Activated naive CD8-positive, alpha-beta T cell treated with anti-CD3 and anti-CD28 coated beads, Interleukin-2, amount 10 ng/mL, durations not matched to agents 7 days and 5 days (primary cell): ENCODE measurements at regions not wholly inside any gene's neighbourhood (a gene's known extent, or its start where the extent isn't known, plus 50 kb on each side); places are given as distances from the start of the nearest gene placed in this dataset.
"Not testable (repeated sequence)": the region's sequence is repeated elsewhere in the genome, so short reads cannot be mapped to it uniquely, and the experiment has no call there.

Experiments
- ATAC-seq: fragments of 150-1000 bp; cut with Tn5 transposase; one replicate; pipeline ENCODE4 v1.10.0; 2021; ENCODE audit warnings: low read depth, moderate library complexity
- POLR2A ChIA-PET: fragments of 350-600 bp; sonication (Branson Sonifier 250); formaldehyde crosslinking; loops from one replicate; lab custom pipeline; 2021; ENCODE audit warnings: antibody characterized with exemption; lab: Charles Lee
- DNase-seq: peaks from one replicate; pipeline ENCODE4 v3.0.0; 2021
- H3K27ac Mint-ChIP-seq: one replicate; pipeline ENCODE4 v1.8.0; 2022; ENCODE audit warnings: mild to moderate bottlenecking, mixed read lengths
- H3K27me3 Mint-ChIP-seq: one replicate; pipeline ENCODE4 v1.8.0; 2022; ENCODE audit warnings: mild to moderate bottlenecking, moderate library complexity, mixed read lengths
- H3K36me3 Mint-ChIP-seq: one replicate; pipeline ENCODE4 v1.8.0; 2021; ENCODE audit warnings: mild to moderate bottlenecking, mixed read lengths
- H3K4me1 Mint-ChIP-seq: one replicate; pipeline ENCODE4 v1.8.0; 2021; ENCODE audit warnings: mixed read lengths
- H3K4me3 Mint-ChIP-seq: one replicate; pipeline ENCODE4 v1.8.0; 2022; ENCODE audit warnings: mild to moderate bottlenecking, moderate library complexity, mixed read lengths
- H3K9me3 Mint-ChIP-seq: one replicate; pipeline ENCODE4 v1.8.0; 2021; ENCODE audit warnings: mixed read lengths

DNA sequence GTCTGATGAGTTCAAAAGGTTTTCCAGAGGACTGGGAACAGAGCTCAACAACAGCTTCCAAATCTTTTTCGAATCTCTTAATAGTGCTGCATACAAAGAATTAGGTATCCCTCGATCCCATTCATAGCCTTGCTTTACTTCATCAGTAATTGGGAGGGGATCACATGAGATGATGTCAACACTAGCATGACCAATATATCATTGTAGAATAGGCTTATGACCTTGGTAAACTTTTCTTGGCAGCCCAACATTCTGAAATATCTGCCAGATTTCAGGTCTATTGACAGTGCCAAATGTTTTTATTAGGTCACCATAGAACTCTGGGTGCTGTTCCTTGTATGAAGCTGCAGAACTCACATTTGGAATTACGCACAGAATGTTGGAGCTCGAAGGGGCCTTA is 228.9 kb downstream of the FGF10 start:
- Mint-ChIP-seq H3K36me3 (no peaks in the 10 kb centered on the region), H3K9me3 (peaks cover 9% of the 10 kb centered on the region), H3K4me3 (no peak overlapping the region), H3K27me3 (no peaks in the 10 kb centered on the region), H3K4me1 (no peaks in the 10 kb centered on the region), H3K27ac (no peak overlapping the region)
- ATAC-seq (no peak), DNase-seq (no peak)
- POLR2A ChIA-PET = no interaction called here

DNA sequence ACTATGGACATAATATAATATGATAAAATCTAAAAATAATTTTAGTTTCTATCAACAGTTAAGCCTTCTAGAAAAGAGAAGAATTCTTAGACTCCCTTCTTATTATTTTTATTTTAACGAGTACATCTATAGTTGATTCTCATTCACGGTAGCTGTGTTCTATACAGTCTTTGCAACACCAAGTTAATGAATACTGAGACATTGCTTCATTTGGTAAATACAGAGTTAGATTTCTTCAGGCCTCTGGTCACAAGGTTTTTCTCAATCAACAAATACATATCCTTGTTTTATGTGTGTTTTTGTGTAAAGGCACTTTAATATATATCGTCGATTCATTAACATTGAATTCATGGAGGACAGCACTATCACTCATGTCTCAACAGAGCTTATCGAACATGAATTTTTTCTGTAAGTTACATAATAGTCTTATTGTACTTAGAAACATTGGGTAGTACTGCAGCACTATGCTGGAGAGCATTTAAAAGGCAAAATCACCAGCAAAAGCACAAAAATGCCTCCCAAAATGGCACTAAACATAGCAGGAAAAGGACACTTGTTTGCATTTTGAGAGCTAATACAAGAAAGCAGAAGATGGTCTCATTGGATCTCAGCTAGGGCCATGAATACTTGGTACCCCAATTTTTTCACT is 239.0 kb downstream of the FGF10 start:
- DNase-seq = no peak
- Mint-ChIP-seq H3K36me3 (no peaks in the 10 kb centered on the region), H3K4me3 (no peak overlapping the region), H3K27me3 (no peaks in the 10 kb centered on the region), H3K4me1 (no peaks in the 10 kb centered on the region), H3K27ac (no peak overlapping the region), H3K9me3 (peaks cover 7% of the 10 kb centered on the region)
- no peak for ATAC-seq
- POLR2A ChIA-PET = no interaction called here

DNA sequence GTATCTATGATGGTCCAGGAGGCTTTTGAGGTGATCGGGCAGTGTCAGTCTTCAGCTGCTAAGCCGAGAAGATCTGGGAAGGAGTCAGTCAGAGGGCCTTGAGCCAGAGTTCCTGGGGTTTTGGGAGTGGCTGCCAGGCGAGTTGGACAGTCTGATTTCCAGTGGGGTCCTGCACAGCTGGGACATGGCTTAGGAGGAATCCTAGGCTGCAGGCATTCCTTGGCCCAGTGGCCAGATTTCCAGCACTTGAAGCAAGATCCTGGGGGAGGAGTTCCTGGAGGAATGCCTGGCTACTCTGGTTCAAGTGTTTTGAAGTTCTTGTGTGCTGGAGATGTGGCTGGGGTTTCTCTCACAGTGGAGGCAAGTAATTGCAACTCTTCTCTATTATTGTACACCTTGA is 271.3 kb downstream of the FGF10 start:
- H3K27me3 Mint-ChIP-seq, POLR2A ChIA-PET, H3K4me1 Mint-ChIP-seq, H3K4me3 Mint-ChIP-seq, H3K27ac Mint-ChIP-seq, DNase-seq, ATAC-seq, H3K36me3 Mint-ChIP-seq, H3K9me3 Mint-ChIP-seq: not testable (repeated sequence)

DNA sequence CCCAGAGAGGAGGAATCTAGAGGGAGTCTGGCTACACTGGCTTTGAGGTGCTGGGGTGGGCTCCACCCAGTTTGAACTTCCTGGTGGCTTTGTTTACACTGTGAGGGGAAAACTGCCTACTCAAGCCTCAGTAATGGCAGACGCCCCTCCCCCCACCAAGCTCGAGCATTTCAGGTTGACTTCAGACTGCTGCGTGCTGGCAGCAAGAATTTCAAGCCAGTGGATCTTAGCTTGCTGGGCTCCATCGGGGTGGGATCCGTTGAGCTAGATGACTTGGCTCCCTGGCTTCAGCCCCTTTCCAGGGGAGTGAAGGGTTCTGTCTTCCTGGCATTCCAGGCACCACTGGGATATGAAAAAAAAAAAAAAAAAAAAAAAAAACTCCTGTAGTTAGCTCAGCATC is 281.0 kb downstream of the FGF10 start:
- H3K4me3 Mint-ChIP-seq, POLR2A ChIA-PET, H3K36me3 Mint-ChIP-seq, ATAC-seq, H3K27ac Mint-ChIP-seq, H3K4me1 Mint-ChIP-seq, H3K27me3 Mint-ChIP-seq, DNase-seq: not testable (repeated sequence)
- H3K9me3 Mint-ChIP-seq = peaks cover 16% of the 10 kb centered on the region

DNA sequence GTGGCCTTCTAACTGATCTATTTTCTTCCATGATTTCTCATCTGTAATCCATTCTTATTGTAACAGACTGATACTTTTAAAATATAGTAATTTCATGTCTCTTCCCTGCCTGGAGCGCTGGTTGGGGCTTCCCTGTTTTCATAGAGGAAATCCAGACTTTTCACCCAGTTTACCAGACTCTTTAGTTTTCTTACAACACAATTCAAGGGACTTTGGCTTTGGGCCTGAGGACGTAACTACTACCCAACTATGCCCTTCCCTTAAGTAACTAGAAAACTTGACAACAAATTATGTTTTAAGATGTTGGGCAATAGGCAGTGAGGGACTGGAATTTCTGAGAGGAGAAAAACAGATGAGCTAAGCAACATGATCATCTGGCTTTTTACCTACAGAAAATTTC is 289.6 kb downstream of the FGF10 start:
- Mint-ChIP-seq H3K4me3 (no peak overlapping the region), H3K9me3 (peaks cover 5% of the 10 kb centered on the region), H3K27me3 (no peaks in the 10 kb centered on the region), H3K4me1 (no peaks in the 10 kb centered on the region), H3K36me3 (no peaks in the 10 kb centered on the region), H3K27ac (no peak overlapping the region)
- ATAC-seq = no peak
- POLR2A ChIA-PET = no interaction called here
- no peak for DNase-seq

DNA sequence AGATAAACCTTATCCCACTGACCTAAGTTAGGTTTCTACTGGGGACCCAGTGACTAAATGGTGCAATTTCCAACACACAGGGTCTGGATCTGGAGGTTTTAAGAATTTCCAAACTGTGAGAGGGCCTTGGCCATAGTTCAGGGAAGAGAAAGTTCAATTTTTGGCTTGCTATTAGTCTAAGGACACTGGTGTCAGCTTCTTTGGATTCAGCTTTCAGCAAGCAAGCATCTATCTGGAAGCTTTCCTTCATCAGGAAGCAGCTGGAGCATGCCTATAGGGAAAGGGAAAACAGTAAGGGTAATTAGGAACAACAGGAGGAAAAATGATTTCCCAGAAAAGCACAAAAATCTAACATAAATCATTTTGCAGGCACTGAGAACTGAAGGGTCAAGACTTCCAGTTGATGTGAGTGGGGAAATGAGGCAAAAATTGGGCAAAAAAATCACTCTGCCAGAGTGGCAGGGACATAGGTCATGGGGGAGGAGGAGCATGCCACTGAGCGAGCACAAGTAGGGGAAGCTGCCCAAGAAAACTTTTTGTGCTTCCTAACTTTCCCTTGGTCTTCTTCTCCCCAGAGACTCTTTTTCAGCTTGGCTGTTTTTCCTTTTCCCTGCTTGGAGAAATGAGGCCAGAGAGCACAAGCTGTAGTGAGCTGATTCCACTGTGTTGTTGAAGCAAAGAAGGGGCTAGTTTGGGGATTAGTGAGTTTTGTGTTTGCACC is 299.6 kb downstream of the FGF10 start:
- DNase-seq = no peak
- no peak for ATAC-seq
- Mint-ChIP-seq H3K9me3 (peaks cover 3% of the 10 kb centered on the region), H3K4me3 (no peak overlapping the region), H3K27ac (no peak overlapping the region), H3K36me3 (no peaks in the 10 kb centered on the region), H3K4me1 (no peaks in the 10 kb centered on the region), H3K27me3 (no peaks in the 10 kb centered on the region)
- POLR2A ChIA-PET = no interaction called here

DNA sequence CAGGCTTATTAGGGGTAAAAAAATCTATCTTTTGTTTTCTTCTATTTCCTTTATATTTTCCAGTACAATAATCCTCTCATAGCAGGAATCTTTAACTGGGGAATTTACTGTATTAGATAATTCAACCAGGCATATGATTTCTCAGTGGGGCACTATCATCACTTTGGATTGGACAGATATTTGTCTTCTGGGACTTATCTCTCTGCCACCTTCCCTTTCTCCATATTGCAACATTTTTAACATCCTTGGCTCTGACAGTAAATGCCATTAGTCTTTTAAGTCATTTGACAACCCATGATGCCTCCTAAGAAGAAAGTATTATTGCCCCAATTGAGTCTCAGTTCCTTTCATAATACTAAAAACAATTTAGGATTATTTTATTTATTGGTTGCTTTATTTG is 304.1 kb downstream of the FGF10 start:
- H3K36me3 Mint-ChIP-seq = no peaks in the 10 kb centered on the region
- no peaks in the 10 kb centered on the region for H3K27me3 Mint-ChIP-seq
- POLR2A ChIA-PET = no interaction called here
- no peak overlapping the region for H3K4me3 Mint-ChIP-seq
- no peaks in the 10 kb centered on the region for H3K4me1 Mint-ChIP-seq
- H3K27ac Mint-ChIP-seq = no peak overlapping the region
- ATAC-seq (no peak), DNase-seq (no peak)
- H3K9me3 Mint-ChIP-seq = peaks cover 14% of the 10 kb centered on the region

DNA sequence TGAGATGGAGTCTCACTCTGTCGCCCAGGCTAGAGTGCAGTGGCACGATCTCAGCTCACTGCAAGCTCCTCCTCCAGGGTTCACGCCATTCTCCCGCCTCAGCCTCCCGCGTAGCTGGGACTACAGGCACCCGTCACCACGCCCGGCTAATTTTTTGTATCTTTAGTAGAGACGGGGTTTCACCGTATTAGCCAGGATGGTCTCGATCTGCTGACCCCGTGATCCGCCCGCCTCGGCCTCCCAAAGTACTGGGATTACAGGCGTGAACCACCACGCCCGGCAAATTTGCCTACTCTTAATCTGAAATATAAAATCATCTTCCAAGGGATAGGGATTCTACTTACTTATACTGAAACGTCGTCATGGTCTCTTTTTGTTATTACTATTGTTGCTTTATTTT is 314.7 kb downstream of the FGF10 start:
- POLR2A ChIA-PET, H3K4me1 Mint-ChIP-seq, H3K4me3 Mint-ChIP-seq, ATAC-seq, H3K27ac Mint-ChIP-seq, H3K9me3 Mint-ChIP-seq, H3K36me3 Mint-ChIP-seq, H3K27me3 Mint-ChIP-seq, DNase-seq: not testable (repeated sequence)

DNA sequence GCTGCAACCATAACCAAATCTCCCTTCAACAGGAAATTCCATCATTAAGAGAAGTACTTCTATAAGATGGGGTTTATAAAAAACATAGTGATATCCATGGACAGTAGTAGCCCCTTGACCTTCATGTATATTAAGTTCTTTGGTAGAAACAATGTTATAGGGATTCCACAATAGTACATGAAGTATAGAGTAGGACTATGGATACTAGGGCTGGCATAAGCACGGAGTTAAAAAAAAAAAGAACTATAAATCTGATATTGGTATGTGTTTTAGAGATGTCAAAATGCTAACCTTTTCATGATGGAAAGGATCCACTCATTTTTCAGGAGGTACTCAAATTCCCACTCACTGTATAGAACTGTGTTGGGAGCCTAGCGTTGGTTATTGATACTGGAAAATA is 337.6 kb downstream of the FGF10 start:
- Mint-ChIP-seq H3K27ac (no peak overlapping the region), H3K4me1 (no peaks in the 10 kb centered on the region), H3K4me3 (no peak overlapping the region), H3K27me3 (no peaks in the 10 kb centered on the region), H3K9me3 (peaks cover 2% of the 10 kb centered on the region), H3K36me3 (no peaks in the 10 kb centered on the region)
- DNase-seq (no peak), ATAC-seq (no peak)
- POLR2A ChIA-PET = no interaction called here

DNA sequence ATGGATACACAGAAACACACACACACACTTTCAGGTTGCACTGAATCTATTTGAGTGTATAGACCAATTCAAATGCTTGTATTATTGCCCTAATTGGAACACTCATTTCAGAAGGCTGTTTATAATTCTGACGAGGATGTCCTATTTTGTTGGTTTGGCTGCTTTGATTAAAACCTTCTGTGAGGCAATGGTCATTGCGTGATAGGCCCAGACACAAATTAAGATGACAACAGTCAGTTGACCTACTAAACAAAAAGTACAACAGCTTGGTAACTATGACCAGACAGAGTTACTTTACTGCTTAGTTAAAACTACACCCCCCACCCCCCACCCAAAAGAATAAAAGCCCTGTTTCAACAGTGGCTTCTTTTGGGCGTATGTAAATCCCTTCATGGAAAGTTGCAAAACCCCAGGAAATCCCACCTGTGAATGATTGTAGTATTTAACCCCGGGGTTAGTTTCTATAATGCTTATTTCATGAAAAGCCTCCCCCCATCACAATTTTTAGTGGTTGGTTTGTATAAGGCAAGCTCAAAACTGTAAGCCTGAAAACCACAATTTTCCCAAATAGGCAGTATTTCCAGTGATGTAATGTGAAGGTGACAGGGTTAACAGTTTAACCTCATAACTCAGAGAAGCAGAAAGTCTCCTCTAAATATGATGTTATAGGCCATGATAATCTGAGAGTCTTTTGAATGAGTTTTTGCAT is 340.8 kb downstream of the FGF10 start:
- no peaks in the 10 kb centered on the region for H3K4me1 Mint-ChIP-seq
- ATAC-seq (no peak), DNase-seq (no peak)
- no peak overlapping the region for H3K27ac Mint-ChIP-seq
- H3K4me3 Mint-ChIP-seq = no peak overlapping the region
- H3K9me3 Mint-ChIP-seq = peaks cover 11% of the 10 kb centered on the region
- POLR2A ChIA-PET = no interaction called here
- H3K27me3 Mint-ChIP-seq = no peaks in the 10 kb centered on the region
- no peaks in the 10 kb centered on the region for H3K36me3 Mint-ChIP-seq

DNA sequence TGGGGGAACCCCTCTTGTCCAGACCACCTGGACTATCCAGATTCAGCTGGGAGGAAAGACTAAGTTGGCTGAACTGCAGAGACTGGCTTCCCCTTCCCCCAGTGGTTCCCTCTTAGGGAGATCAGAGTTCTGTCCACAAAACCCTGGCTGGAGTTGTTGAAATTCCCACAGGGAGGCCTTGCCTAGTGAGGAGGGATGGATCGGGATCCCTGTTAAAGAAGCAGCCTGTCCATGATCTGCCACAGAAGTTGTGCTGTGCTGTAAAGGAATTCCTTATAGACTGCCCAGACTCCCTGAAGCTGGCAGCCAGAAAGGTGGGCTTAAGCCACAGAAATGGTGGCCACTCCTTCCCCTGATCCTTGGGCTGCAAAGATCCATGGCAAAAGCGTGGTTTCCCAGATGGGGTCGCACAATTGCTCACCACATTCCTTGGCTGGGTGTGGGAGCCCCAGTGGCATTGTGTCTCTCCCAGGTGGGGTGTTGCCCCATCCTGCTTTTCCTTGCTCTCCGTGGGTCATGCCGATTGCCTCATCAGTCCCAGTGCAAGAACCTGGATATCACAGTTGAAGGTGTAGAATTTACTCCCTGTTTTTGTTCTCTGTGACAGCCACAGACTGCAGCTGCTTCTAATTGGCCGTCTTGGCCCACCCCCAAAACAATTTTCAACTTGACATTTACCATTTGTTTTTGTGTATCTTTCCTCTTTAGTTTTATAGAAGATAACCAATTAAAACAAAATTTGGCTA is 342.4 kb downstream of the FGF10 start:
- ATAC-seq = no peak
- H3K36me3 Mint-ChIP-seq = no peaks in the 10 kb centered on the region
- POLR2A ChIA-PET = no interaction called here

DNA sequence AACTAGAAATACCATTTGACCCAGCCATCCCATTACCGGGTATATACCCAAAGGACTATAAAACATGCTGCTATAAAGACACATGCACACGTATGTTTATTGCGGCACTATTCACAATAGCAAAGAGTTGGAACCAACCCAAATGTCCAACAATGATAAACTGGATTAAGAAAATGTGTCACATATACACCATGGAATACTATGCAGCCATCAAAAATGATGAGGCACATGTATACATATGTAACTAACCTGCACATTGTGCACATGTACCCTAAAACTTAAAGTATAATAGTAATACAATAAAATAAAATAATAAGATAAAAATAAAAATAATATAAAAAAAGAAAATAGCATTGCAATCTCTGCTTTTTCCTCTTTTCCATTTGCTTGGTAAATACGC is 344.7 kb downstream of the FGF10 start:
- H3K36me3 Mint-ChIP-seq, POLR2A ChIA-PET, H3K27me3 Mint-ChIP-seq, ATAC-seq, H3K27ac Mint-ChIP-seq, H3K9me3 Mint-ChIP-seq, DNase-seq, H3K4me3 Mint-ChIP-seq, H3K4me1 Mint-ChIP-seq: not testable (repeated sequence)

More for the DNA sequence above, 342.4 kb downstream of the FGF10 start:
- no peak for DNase-seq
- Mint-ChIP-seq H3K9me3 (peaks cover 9% of the 10 kb centered on the region), H3K4me1 (no peaks in the 10 kb centered on the region), H3K27me3 (no peaks in the 10 kb centered on the region), H3K4me3 (no peak overlapping the region), H3K27ac (no peak overlapping the region)

DNA sequence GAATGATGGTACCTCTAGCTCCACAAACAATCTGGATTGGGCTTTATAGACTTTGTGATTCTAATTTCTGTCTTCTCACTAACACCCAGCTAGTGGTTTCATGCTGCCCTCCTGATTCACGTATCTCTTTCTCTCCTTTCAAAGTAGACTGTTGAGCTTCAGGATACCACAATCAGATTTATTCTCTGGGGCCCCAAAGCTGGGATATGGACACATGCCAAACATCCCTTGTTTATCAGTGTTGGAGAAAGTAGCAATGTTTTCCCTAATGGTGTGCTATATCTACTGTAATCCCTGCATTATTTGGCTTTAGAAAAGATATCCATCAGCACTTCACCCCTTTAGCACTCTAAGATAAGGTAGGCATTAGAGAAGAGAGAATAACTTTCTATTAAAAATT is 361.0 kb downstream of the FGF10 start:
- Mint-ChIP-seq H3K9me3 (peaks cover 2% of the 10 kb centered on the region), H3K4me3 (no peak overlapping the region), H3K27ac (no peak overlapping the region), H3K36me3 (no peaks in the 10 kb centered on the region), H3K4me1 (no peaks in the 10 kb centered on the region), H3K27me3 (no peaks in the 10 kb centered on the region)
- ATAC-seq (no peak), DNase-seq (no peak)
- POLR2A ChIA-PET = no interaction called here
